GM23338 (cell line): ENCODE measurements at regions not wholly inside any gene's neighbourhood (a gene's known extent, or its start where the extent isn't known, plus 50 kb on each side); places are given as distances from the start of the nearest gene placed in this dataset.

Source experiments
- ATAC-seq: fragments of 200-7000 bp; cut with Tn5 transposase; 3 replicates; pipeline ENCODE4 v1.9.1; 2020
- DNase-seq: peaks from one replicate; pipeline ENCODE4 v3.0.0-alpha.2; 2015; ENCODE audit warnings: low spot score
- H2AFZ ChIP-seq: fragments of 200-600 bp; sonication (generic); 2 replicates; pipeline ENCODE4 v1.8.0; 2016; ENCODE audit warnings: antibody characterized with exemption, mild to moderate bottlenecking, moderate library complexity
- H3F3A ChIP-seq: fragments of 200-600 bp; sonication (generic); replicated peaks from 2 replicates; pipeline ENCODE4 v1.8.0; 2017; ENCODE audit warnings: antibody characterized with exemption, mixed run types, low read depth
- H3K27ac ChIP-seq: fragments of 200-600 bp; sonication (generic); 2 replicates; pipeline ENCODE4 v1.6.1; 2016; ENCODE audit warnings: low read depth
- H3K27me3 ChIP-seq: fragments of 200-600 bp; sonication (generic); 2 replicates; pipeline ENCODE4 v1.8.0; 2016; ENCODE audit warnings: mild to moderate bottlenecking, mixed run types, moderate library complexity; ENCODE audit not compliant: insufficient read depth
- H3K36me3 ChIP-seq: fragments of 200-600 bp; sonication (generic); 2 replicates; pipeline ENCODE4 v1.8.0; 2016; ENCODE audit warnings: mild to moderate bottlenecking; ENCODE audit not compliant: insufficient read depth
- H3K4me1 ChIP-seq: fragments of 200-600 bp; sonication (generic); 2 replicates; pipeline ENCODE4 v1.8.0; 2016; ENCODE audit warnings: mild to moderate bottlenecking, moderate library complexity; ENCODE audit not compliant: insufficient read depth
- H3K4me2 ChIP-seq: fragments of 200-600 bp; sonication (generic); 2 replicates; pipeline ENCODE4 v1.7.1; 2017; ENCODE audit warnings: mixed run types
- H3K4me3 ChIP-seq: fragments of 200-600 bp; sonication (generic); 2 replicates; pipeline ENCODE4 v1.6.1; 2016; ENCODE audit warnings: mixed run types
- H3K79me2 ChIP-seq: fragments of 200-600 bp; sonication (generic); replicated peaks from 2 replicates; pipeline ENCODE4 v1.8.0; 2017; ENCODE audit warnings: mild to moderate bottlenecking; ENCODE audit not compliant: insufficient read depth
- H3K9me2 ChIP-seq: fragments of 200-600 bp; sonication (generic); 2 replicates; pipeline ENCODE4 v1.8.0; 2017; ENCODE audit not compliant: insufficient read depth
- H4K20me1 ChIP-seq: fragments of 200-600 bp; sonication (generic); replicated peaks from 2 replicates; pipeline ENCODE4 v1.8.0; 2017; ENCODE audit warnings: mild to moderate bottlenecking; ENCODE audit not compliant: insufficient read depth
- H3K27ac Mint-ChIP-seq: 2 replicates; pipeline ENCODE4 v1.8.0; 2020; ENCODE audit warnings: inconsistent platforms, mild to moderate bottlenecking, moderate library complexity, mixed read lengths
- H3K27me3 Mint-ChIP-seq: 3 replicates; pipeline ENCODE4 v1.8.0; 2022; ENCODE audit warnings: low read depth, mild to moderate bottlenecking, moderate library complexity, mixed read lengths, inconsistent platforms; ENCODE audit not compliant: insufficient read depth, poor library complexity
- H3K36me3 Mint-ChIP-seq: 3 replicates; pipeline ENCODE4 v1.8.0; 2021; ENCODE audit warnings: low read depth, mild to moderate bottlenecking, inconsistent platforms, moderate library complexity, mixed read lengths
- H3K4me1 Mint-ChIP-seq: 3 replicates; pipeline ENCODE4 v1.8.0; 2020; ENCODE audit warnings: mild to moderate bottlenecking, inconsistent platforms, mixed read lengths
- H3K4me3 Mint-ChIP-seq: 3 replicates; pipeline ENCODE4 v1.8.0; 2021; ENCODE audit warnings: moderate library complexity, mild to moderate bottlenecking, inconsistent platforms, mixed read lengths
- H3K9me3 Mint-ChIP-seq: 3 replicates; pipeline ENCODE4 v1.8.0; 2020; ENCODE audit warnings: moderate library complexity, mild to moderate bottlenecking, inconsistent platforms, mixed read lengths
- CREB1 ChIP-seq: fragments of 250-450 bp; sonication (Bioruptor Pico); IDR thresholded peaks from 2 replicates; pipeline ENCODE4 v1.5.0; 2020; ENCODE audit warnings: low read depth, mild to moderate bottlenecking, moderate library complexity
- EZH2 ChIP-seq: fragments of 200-600 bp; sonication (generic); IDR thresholded peaks from one replicate; pipeline ENCODE4 v1.8.0; 2017; ENCODE audit warnings: antibody characterized with exemption, mild to moderate bottlenecking, low read depth; ENCODE audit not compliant: unreplicated experiment
- EZH2phosphoT487 ChIP-seq: fragments of 200-600 bp; sonication (generic); IDR thresholded peaks from one replicate; pipeline ENCODE4 v1.8.1; 2018; ENCODE audit warnings: antibody characterized with exemption; ENCODE audit not compliant: unreplicated experiment
- JUNB ChIP-seq: IDR thresholded peaks from one replicate; pipeline ENCODE4 v1.6.1; 2016; ENCODE audit warnings: antibody characterized with exemption; ENCODE audit not compliant: unreplicated experiment
- NANOG ChIP-seq: IDR thresholded peaks from 2 replicates; pipeline ENCODE4 v1.6.1; 2016; ENCODE audit warnings: antibody characterized with exemption, borderline replicate concordance
- POLR2AphosphoS5 ChIP-seq: IDR thresholded peaks from 2 replicates; pipeline ENCODE4 v1.6.1; 2016; ENCODE audit warnings: antibody characterized with exemption, low read depth
- STAT1 ChIP-seq: IDR thresholded peaks from one replicate; pipeline ENCODE4 v1.6.1; 2016; ENCODE audit warnings: antibody characterized with exemption; ENCODE audit not compliant: unreplicated experiment
- ZNF114 ChIP-seq: fragments of 250-450 bp; sonication (Bioruptor Pico); IDR thresholded peaks from 2 replicates; pipeline ENCODE4 v1.5.0; 2020; ENCODE audit warnings: mild to moderate bottlenecking, moderate library complexity
- ZNF331 ChIP-seq: fragments of 250-450 bp; sonication (Bioruptor Pico); IDR thresholded peaks from 2 replicates; pipeline ENCODE4 v1.5.0; 2020; ENCODE audit warnings: low read depth, mild to moderate bottlenecking, moderate library complexity
- TF ChIP-seq, protein P1 (sequence below): IDR thresholded peaks from 2 replicates; pipeline ENCODE4 v1.6.1; 2016; ENCODE audit warnings: antibody characterized with exemption
- TF ChIP-seq, protein P2 (sequence below), 2 experiments: fragments of 200-600 bp in 1 of 2; sonication (generic) in 1 of 2; conservative IDR thresholded peaks; 2 replicates each; pipeline versions ENCODE4 v1.5.1 to v1.6.1; 2016 to 2017; ENCODE audit warnings: antibody characterized with exemption in 2 of 2, low read depth in 2 of 2, mild to moderate bottlenecking in 2 of 2, moderate library complexity in 1 of 2
- TF ChIP-seq, protein P3 (sequence below): fragments of 250-450 bp; sonication (Bioruptor Pico); IDR thresholded peaks from 2 replicates; pipeline ENCODE4 v1.5.0; 2020; ENCODE audit warnings: mild to moderate bottlenecking, moderate library complexity

DNA sequence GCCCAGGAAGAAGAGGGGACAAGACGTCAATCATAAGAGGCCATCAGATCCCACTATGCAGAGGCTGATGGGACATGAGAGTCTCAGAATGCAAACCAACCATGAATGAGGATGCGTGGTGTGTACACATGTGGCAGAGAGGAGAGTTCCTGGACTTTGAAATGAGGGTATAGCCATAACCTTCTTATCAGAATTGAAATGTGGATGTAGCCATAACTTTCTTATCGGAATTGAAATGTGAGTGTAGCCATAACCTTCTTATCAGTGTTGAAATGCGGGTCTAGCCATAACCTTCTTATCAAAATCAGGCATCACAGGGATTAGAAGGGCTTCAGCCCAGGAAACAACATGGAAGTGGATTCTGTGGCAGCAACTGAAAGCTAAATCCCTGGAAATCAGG lies 415.5 kb upstream of the FAT1 start:
- H3K4me1 ChIP-seq, result no peaks in the 10 kb centered on the region
- TF ChIP-seq CREB1 (CRISPR knock-in tag) (no peak), ZNF114 (CRISPR knock-in tag) (no peak), JUNB (no peak), ZNF331 (CRISPR knock-in tag) (no peak), STAT1 (no peak), POLR2AphosphoS5 (no peak), EZH2phosphoT487 (no peak), NANOG (no peak), EZH2 (no peak)
- TF ChIP-seq, protein P1, sequence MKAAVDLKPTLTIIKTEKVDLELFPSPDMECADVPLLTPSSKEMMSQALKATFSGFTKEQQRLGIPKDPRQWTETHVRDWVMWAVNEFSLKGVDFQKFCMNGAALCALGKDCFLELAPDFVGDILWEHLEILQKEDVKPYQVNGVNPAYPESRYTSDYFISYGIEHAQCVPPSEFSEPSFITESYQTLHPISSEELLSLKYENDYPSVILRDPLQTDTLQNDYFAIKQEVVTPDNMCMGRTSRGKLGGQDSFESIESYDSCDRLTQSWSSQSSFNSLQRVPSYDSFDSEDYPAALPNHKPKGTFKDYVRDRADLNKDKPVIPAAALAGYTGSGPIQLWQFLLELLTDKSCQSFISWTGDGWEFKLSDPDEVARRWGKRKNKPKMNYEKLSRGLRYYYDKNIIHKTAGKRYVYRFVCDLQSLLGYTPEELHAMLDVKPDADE, result no peak
- TF ChIP-seq, protein P2, sequence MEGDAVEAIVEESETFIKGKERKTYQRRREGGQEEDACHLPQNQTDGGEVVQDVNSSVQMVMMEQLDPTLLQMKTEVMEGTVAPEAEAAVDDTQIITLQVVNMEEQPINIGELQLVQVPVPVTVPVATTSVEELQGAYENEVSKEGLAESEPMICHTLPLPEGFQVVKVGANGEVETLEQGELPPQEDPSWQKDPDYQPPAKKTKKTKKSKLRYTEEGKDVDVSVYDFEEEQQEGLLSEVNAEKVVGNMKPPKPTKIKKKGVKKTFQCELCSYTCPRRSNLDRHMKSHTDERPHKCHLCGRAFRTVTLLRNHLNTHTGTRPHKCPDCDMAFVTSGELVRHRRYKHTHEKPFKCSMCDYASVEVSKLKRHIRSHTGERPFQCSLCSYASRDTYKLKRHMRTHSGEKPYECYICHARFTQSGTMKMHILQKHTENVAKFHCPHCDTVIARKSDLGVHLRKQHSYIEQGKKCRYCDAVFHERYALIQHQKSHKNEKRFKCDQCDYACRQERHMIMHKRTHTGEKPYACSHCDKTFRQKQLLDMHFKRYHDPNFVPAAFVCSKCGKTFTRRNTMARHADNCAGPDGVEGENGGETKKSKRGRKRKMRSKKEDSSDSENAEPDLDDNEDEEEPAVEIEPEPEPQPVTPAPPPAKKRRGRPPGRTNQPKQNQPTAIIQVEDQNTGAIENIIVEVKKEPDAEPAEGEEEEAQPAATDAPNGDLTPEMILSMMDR (conservative IDR thresholded peaks at IDR 0.05; ENCODE audit: low read depth in 2 of 2), result no peak
- TF ChIP-seq, protein P3, sequence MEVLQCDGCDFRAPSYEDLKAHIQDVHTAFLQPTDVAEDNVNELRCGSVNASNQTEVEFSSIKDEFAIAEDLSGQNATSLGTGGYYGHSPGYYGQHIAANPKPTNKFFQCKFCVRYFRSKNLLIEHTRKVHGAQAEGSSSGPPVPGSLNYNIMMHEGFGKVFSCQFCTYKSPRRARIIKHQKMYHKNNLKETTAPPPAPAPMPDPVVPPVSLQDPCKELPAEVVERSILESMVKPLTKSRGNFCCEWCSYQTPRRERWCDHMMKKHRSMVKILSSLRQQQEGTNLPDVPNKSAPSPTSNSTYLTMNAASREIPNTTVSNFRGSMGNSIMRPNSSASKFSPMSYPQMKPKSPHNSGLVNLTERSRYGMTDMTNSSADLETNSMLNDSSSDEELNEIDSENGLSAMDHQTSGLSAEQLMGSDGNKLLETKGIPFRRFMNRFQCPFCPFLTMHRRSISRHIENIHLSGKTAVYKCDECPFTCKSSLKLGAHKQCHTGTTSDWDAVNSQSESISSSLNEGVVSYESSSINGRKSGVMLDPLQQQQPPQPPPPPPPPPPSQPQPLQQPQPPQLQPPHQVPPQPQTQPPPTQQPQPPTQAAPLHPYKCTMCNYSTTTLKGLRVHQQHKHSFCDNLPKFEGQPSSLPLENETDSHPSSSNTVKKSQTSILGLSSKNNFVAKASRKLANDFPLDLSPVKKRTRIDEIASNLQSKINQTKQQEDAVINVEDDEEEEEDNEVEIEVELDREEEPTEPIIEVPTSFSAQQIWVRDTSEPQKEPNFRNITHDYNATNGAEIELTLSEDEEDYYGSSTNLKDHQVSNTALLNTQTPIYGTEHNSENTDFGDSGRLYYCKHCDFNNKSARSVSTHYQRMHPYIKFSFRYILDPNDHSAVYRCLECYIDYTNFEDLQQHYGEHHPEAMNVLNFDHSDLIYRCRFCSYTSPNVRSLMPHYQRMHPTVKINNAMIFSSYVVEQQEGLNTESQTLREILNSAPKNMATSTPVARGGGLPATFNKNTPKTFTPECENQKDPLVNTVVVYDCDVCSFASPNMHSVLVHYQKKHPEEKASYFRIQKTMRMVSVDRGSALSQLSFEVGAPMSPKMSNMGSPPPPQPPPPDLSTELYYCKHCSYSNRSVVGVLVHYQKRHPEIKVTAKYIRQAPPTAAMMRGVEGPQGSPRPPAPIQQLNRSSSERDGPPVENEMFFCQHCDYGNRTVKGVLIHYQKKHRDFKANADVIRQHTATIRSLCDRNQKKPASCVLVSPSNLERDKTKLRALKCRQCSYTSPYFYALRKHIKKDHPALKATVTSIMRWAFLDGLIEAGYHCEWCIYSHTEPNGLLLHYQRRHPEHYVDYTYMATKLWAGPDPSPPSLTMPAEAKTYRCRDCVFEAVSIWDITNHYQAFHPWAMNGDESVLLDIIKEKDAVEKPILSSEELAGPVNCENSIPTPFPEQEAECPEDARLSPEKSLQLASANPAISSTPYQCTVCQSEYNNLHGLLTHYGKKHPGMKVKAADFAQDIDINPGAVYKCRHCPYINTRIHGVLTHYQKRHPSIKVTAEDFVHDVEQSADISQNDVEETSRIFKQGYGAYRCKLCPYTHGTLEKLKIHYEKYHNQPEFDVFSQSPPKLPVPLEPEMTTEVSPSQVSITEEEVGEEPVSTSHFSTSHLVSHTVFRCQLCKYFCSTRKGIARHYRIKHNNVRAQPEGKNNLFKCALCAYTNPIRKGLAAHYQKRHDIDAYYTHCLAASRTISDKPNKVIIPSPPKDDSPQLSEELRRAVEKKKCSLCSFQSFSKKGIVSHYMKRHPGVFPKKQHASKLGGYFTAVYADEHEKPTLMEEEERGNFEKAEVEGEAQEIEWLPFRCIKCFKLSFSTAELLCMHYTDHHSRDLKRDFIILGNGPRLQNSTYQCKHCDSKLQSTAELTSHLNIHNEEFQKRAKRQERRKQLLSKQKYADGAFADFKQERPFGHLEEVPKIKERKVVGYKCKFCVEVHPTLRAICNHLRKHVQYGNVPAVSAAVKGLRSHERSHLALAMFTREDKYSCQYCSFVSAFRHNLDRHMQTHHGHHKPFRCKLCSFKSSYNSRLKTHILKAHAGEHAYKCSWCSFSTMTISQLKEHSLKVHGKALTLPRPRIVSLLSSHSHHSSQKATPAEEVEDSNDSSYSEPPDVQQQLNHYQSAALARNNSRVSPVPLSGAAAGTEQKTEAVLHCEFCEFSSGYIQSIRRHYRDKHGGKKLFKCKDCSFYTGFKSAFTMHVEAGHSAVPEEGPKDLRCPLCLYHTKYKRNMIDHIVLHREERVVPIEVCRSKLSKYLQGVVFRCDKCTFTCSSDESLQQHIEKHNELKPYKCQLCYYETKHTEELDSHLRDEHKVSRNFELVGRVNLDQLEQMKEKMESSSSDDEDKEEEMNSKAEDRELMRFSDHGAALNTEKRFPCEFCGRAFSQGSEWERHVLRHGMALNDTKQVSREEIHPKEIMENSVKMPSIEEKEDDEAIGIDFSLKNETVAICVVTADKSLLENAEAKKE (CRISPR knock-in tag), result no peak
- no peaks in the 10 kb centered on the region for H3K9me2 ChIP-seq
- H3K27ac Mint-ChIP-seq, result no peak overlapping the region
- H3K4me3 ChIP-seq, result no peak overlapping the region
- H3K27me3 ChIP-seq, result no peaks in the 10 kb centered on the region
- H3K27me3 Mint-ChIP-seq, result peaks cover 6% of the 10 kb centered on the region
- no peaks in the 10 kb centered on the region for H3K36me3 Mint-ChIP-seq
- no peaks in the 10 kb centered on the region for H3K9me3 Mint-ChIP-seq
- H3F3A ChIP-seq, result no peaks in the 10 kb centered on the region
- no peaks in the 10 kb centered on the region for H3K4me1 Mint-ChIP-seq
- H3K4me2 ChIP-seq, result no peak overlapping the region
- H4K20me1 ChIP-seq, result no peaks in the 10 kb centered on the region
- H3K79me2 ChIP-seq, result no peaks in the 10 kb centered on the region
- H3K36me3 ChIP-seq, result no peaks in the 10 kb centered on the region
- no peak for DNase-seq
- H3K4me3 Mint-ChIP-seq, result no peak overlapping the region
- no peak for ATAC-seq
- H2AFZ ChIP-seq, result no peak overlapping the region
- H3K27ac ChIP-seq, result no peak overlapping the region
